ENCODE measurements at regions not wholly inside any gene's neighbourhood (a gene's known extent, or its start where the extent isn't known, plus 50 kb on each side); places are given as distances from the start of the nearest gene placed in this dataset.
"Not testable (repeated sequence)": the region's sequence is repeated elsewhere in the genome, so short reads cannot be mapped to it uniquely, and the experiment has no call there.

GRCh38 chr5:145433077-145433476 lies 402.1 kb downstream of the PRELID2 start:
- no peak overlapping the region for H3K9ac ChIP-seq (ENCODE audit: low read depth, low read length)
- no peaks in the 10 kb centered on the region for H3K27me3 ChIP-seq (ENCODE audit: insufficient read depth, low read length)
- no peaks in the 10 kb centered on the region for H3K9me3 ChIP-seq (ENCODE audit: insufficient read depth, low read depth, low read length)
- H3K27ac ChIP-seq (ENCODE audit: low read depth, low read length), result no peak overlapping the region; the same call in 1 of the 2 replicates
- H3K4me3 ChIP-seq (ENCODE audit: low read length), result no peak overlapping the region
- WGBS, result 90% methylated on average over 2 of the region's 3 CpGs
- peaks cover 19% of the 10 kb centered on the region for H3K4me1 ChIP-seq (ENCODE audit: insufficient read depth, low read length)
- no peaks in the 10 kb centered on the region for H3K36me3 ChIP-seq (ENCODE audit: insufficient read depth, low read length)

GRCh38 chr5:145429170-145429569 lies 406.0 kb downstream of the PRELID2 start:
- no peak overlapping the region for H3K9ac ChIP-seq (ENCODE audit: low read depth, low read length)
- H3K4me1 ChIP-seq (ENCODE audit: insufficient read depth, low read length), result peaks cover 9% of the 10 kb centered on the region; the same call in 1 of the 2 replicates
- peaks cover 11% of the 10 kb centered on the region; the same call in 1 of the 2 replicates for H3K9me3 ChIP-seq (ENCODE audit: insufficient read depth, low read depth, low read length)
- H3K36me3 ChIP-seq (ENCODE audit: insufficient read depth, low read length), result no peaks in the 10 kb centered on the region
- H3K27me3 ChIP-seq (ENCODE audit: insufficient read depth, low read length), result no peaks in the 10 kb centered on the region
- H3K27ac ChIP-seq (ENCODE audit: low read depth, low read length), result no peak overlapping the region
- no peak overlapping the region for H3K4me3 ChIP-seq (ENCODE audit: low read length)
- 94% methylated on average over 3 of the region's 3 CpGs for WGBS

DNA sequence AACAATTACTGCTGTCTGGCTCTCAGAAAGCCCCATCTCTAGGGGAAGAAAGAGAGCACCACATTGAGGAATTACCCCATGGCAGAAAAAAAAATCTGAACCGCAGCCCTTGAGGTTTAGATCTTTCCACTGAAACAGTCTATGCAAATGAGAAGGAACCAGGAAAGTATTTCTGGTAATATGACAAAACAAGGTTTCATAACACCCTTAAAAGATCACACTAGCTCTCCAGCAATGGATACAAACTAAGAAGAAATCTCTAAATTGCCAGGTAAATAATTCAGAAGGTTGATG lies 427.1 kb downstream of the PRELID2 start:
- H3K36me3 ChIP-seq (ENCODE audit: insufficient read depth, low read length), result no peaks in the 10 kb centered on the region
- no peak overlapping the region for H3K4me3 ChIP-seq (ENCODE audit: low read length)
- no peaks in the 10 kb centered on the region for H3K27me3 ChIP-seq (ENCODE audit: insufficient read depth, low read length)
- 100% methylated on average over 1 of the region's 1 CpG for WGBS
- peaks cover 31% of the 10 kb centered on the region for H3K9me3 ChIP-seq (ENCODE audit: insufficient read depth, low read depth, low read length)
- no peak overlapping the region for H3K9ac ChIP-seq (ENCODE audit: low read depth, low read length)
- no peak overlapping the region for H3K27ac ChIP-seq (ENCODE audit: low read depth, low read length)
- no peaks in the 10 kb centered on the region for H3K4me1 ChIP-seq (ENCODE audit: insufficient read depth, low read length)

DNA sequence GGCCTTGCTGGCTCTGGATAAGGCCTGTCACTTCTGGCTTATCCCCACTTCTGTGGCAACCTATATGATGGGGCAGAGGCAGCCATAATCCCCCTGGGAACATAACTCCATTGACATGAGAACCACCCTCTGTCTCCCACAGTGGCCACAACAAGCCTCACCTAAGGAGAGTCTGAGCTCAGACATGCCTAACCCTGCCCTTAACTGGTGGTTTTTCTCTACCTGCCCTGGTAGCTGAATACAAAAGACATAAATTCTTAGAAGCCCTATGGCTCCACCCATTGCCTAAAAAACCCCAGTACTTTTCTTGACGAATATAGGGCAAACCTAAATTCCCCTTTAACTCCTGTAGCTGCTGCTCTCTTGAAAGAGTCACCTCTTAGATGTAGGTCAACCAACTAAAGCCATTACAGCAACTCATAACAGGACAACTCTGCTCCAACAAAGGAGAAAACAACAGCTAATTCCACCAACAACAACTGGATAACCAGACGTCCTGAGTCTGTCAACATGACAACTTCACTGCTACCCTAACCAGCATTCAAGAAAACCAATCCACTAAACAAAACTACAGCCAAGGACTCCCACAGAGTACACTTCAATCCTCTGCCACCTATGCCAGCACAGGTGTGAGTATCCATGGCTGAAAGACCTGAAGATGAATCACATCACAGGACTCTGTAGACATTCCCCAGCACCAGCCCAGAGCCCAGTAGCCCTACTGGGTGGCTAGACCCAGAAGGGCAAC lies 427.7 kb downstream of the PRELID2 start:
- Histone ChIP-seq H3K4me1 (ENCODE audit: insufficient read depth, low read length) (no peaks in the 10 kb centered on the region), H3K27me3 (ENCODE audit: insufficient read depth, low read length) (no peaks in the 10 kb centered on the region), H3K9ac (ENCODE audit: low read depth, low read length) (no peak overlapping the region), H3K27ac (ENCODE audit: low read depth, low read length) (no peak overlapping the region), H3K36me3 (ENCODE audit: insufficient read depth, low read length) (no peaks in the 10 kb centered on the region), H3K4me3 (ENCODE audit: low read length) (no peak overlapping the region), H3K9me3 (ENCODE audit: insufficient read depth, low read depth, low read length) (peaks cover 30% of the 10 kb centered on the region)
- WGBS, result 81% methylated on average over 2 of the region's 2 CpGs

GRCh38 chr5:145403992-145404391 lies 431.1 kb downstream of the PRELID2 start:
- no peaks in the 10 kb centered on the region for H3K27me3 ChIP-seq (ENCODE audit: insufficient read depth, low read length)
- H3K36me3 ChIP-seq (ENCODE audit: insufficient read depth, low read length), result no peaks in the 10 kb centered on the region
- 98% methylated on average over 7 of the region's 7 CpGs for WGBS
- no peak overlapping the region for H3K4me3 ChIP-seq (ENCODE audit: low read length)
- H3K9me3 ChIP-seq (ENCODE audit: insufficient read depth, low read depth, low read length), result peaks cover 5% of the 10 kb centered on the region; the same call in 1 of the 2 replicates
- no peak overlapping the region for H3K27ac ChIP-seq (ENCODE audit: low read depth, low read length)
- no peak overlapping the region for H3K9ac ChIP-seq (ENCODE audit: low read depth, low read length)
- H3K4me1 ChIP-seq (ENCODE audit: insufficient read depth, low read length), result no peaks in the 10 kb centered on the region

- Histone ChIP-seq H3K4me1 (ENCODE audit: insufficient read depth, low read length) (no peaks in the 10 kb centered on the region), H3K4me3 (ENCODE audit: low read length) (no peak overlapping the region), H3K9me3 (ENCODE audit: insufficient read depth, low read depth, low read length) (no peaks in the 10 kb centered on the region), H3K36me3 (ENCODE audit: insufficient read depth, low read length) (no peaks in the 10 kb centered on the region), H3K27ac (ENCODE audit: low read depth, low read length) (no peak overlapping the region), H3K27me3 (ENCODE audit: insufficient read depth, low read length) (no peaks in the 10 kb centered on the region), H3K9ac (ENCODE audit: low read depth, low read length) (no peak overlapping the region)
- no CpG with 5 or more reads among the region's 1 CpG for WGBS
Measured at GRCh38 chr5:145396888-145397287, 438.3 kb downstream of the PRELID2 start.

- WGBS, result 89% methylated on average over 7 of the region's 7 CpGs
- H3K9me3 ChIP-seq (ENCODE audit: insufficient read depth, low read depth, low read length); H3K4me1 ChIP-seq (ENCODE audit: insufficient read depth, low read length); H3K9ac ChIP-seq (ENCODE audit: low read depth, low read length); H3K27ac ChIP-seq (ENCODE audit: low read depth, low read length); H3K27me3 ChIP-seq (ENCODE audit: insufficient read depth, low read length); H3K4me3 ChIP-seq (ENCODE audit: low read length); H3K36me3 ChIP-seq (ENCODE audit: insufficient read depth, low read length): not testable (repeated sequence)
Measured at GRCh38 chr5:145395151-145395550, 440.0 kb downstream of the PRELID2 start.

DNA sequence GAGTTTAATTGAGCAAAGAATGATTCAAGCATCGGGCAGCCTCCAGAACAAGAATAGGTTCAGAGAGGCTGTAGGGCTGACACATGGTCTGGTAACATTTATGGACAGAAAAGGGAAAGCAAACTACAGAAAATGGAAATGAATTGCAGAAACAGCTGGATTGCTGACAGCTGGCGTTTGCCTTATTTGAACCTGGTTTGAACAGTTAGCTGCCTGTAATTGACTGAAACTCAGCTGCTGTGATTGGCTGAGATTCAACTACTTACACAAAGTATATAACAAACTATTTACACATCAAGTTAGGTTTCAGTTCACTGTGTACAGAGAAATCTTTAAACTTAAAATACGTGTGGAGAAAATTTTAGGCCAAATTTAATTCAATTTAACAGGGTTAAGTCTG lies 441.7 kb downstream of the PRELID2 start:
- Histone ChIP-seq H3K4me1 (ENCODE audit: insufficient read depth, low read length) (no peaks in the 10 kb centered on the region), H3K9me3 (ENCODE audit: insufficient read depth, low read depth, low read length) (no peaks in the 10 kb centered on the region), H3K27me3 (ENCODE audit: insufficient read depth, low read length) (no peaks in the 10 kb centered on the region), H3K4me3 (ENCODE audit: low read length) (no peak overlapping the region), H3K36me3 (ENCODE audit: insufficient read depth, low read length) (no peaks in the 10 kb centered on the region), H3K9ac (ENCODE audit: low read depth, low read length) (no peak overlapping the region), H3K27ac (ENCODE audit: low read depth, low read length) (no peak overlapping the region)
- 87% methylated on average over 3 of the region's 3 CpGs for WGBS

- 55% methylated on average over 1 of the region's 1 CpG for WGBS
- H3K4me3 ChIP-seq (ENCODE audit: low read length), result no peak overlapping the region
- H3K27me3 ChIP-seq (ENCODE audit: insufficient read depth, low read length), result no peaks in the 10 kb centered on the region
- no peak overlapping the region for H3K9ac ChIP-seq (ENCODE audit: low read depth, low read length)
- H3K27ac ChIP-seq (ENCODE audit: low read depth, low read length), result no peak overlapping the region
- H3K36me3 ChIP-seq (ENCODE audit: insufficient read depth, low read length), result no peaks in the 10 kb centered on the region
- H3K4me1 ChIP-seq (ENCODE audit: insufficient read depth, low read length), result no peaks in the 10 kb centered on the region
- H3K9me3 ChIP-seq (ENCODE audit: insufficient read depth, low read depth, low read length), result no peaks in the 10 kb centered on the region
Measured at GRCh38 chr5:145389047-145389446, 446.1 kb downstream of the PRELID2 start.

DNA sequence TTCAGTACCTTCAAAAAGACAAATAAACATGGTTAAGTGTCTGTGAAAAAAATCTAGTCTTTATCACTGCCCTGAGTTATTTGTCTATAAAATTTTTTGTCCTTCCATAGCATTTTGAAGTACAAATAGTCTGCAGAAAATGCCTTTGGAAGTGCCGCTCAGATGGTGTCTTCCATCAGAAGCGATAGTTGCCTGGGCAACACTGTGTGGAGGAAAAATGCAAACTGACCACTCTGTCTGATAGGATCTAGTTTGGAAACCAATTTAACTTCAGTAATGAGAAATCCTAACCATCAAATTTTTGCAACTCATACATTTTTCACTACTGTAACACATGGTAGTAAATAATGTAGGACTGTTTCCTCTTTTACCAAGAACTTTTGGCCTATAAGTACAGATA lies 449.9 kb downstream of the PRELID2 start:
- Histone ChIP-seq H3K27ac (ENCODE audit: low read depth, low read length) (no peak overlapping the region), H3K4me1 (ENCODE audit: insufficient read depth, low read length) (no peaks in the 10 kb centered on the region), H3K27me3 (ENCODE audit: insufficient read depth, low read length) (no peaks in the 10 kb centered on the region), H3K36me3 (ENCODE audit: insufficient read depth, low read length) (no peaks in the 10 kb centered on the region), H3K9me3 (ENCODE audit: insufficient read depth, low read depth, low read length) (peaks cover 16% of the 10 kb centered on the region; the same call in 1 of the 2 replicates), H3K4me3 (ENCODE audit: low read length) (no peak overlapping the region), H3K9ac (ENCODE audit: low read depth, low read length) (no peak overlapping the region)
- WGBS, result 98% methylated on average over 2 of the region's 2 CpGs

DNA sequence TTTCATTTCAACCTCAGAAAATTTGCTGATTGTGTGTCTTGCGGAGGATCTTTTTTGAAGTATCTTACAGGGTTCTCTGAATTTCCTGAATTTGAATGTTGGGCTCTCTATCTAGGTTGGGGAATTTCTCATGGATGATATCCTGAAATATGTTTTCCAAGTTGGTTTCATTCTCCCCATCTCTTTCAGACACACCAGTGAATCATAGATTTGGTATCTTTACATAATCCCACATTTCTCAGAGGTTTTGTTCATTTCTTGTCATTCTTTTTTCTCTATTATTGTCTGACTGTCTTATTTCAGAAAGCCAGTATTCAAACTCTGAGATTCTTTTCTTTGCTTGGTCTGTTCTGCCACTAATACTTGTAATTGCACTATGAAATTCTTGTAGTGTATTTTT lies 456.9 kb downstream of the PRELID2 start:
- 44% methylated on average over 1 of the region's 1 CpG for WGBS
- Histone ChIP-seq H3K36me3 (ENCODE audit: insufficient read depth, low read length) (no peaks in the 10 kb centered on the region), H3K9ac (ENCODE audit: low read depth, low read length) (no peak overlapping the region), H3K9me3 (ENCODE audit: insufficient read depth, low read depth, low read length) (peaks cover 54% of the 10 kb centered on the region), H3K4me3 (ENCODE audit: low read length) (no peak overlapping the region), H3K27me3 (ENCODE audit: insufficient read depth, low read length) (no peaks in the 10 kb centered on the region), H3K4me1 (ENCODE audit: insufficient read depth, low read length) (no peaks in the 10 kb centered on the region), H3K27ac (ENCODE audit: low read depth, low read length) (no peak overlapping the region)

GRCh38 chr5:145375521-145375920 lies 459.6 kb downstream of the PRELID2 start:
- Histone ChIP-seq H3K4me3 (ENCODE audit: low read length) (no peak overlapping the region), H3K9me3 (ENCODE audit: insufficient read depth, low read depth, low read length) (peaks cover 38% of the 10 kb centered on the region), H3K36me3 (ENCODE audit: insufficient read depth, low read length) (no peaks in the 10 kb centered on the region), H3K27ac (ENCODE audit: low read depth, low read length) (no peak overlapping the region), H3K27me3 (ENCODE audit: insufficient read depth, low read length) (no peaks in the 10 kb centered on the region), H3K4me1 (ENCODE audit: insufficient read depth, low read length) (no peaks in the 10 kb centered on the region), H3K9ac (ENCODE audit: low read depth, low read length) (no peak overlapping the region)
- 91% methylated on average over 2 of the region's 2 CpGs for WGBS

All from HUES64 (cell line).